HG02798 (cell line): ENCODE measurements at regions not wholly inside any gene's neighbourhood (a gene's known extent, or its start where the extent isn't known, plus 50 kb on each side); places are given as distances from the start of the nearest gene placed in this dataset.
"Not testable (repeated sequence)": the region's sequence is repeated elsewhere in the genome, so short reads cannot be mapped to it uniquely, and the experiment has no call there.

Experiments used
- ATAC-seq: cut with Tn5 transposase; IDR thresholded peaks from one replicate; pipeline ENCODE4 v1.9.1; 2021; ENCODE audit warnings: mild to moderate bottlenecking; ENCODE audit not compliant: unreplicated experiment, poor library complexity

DNA sequence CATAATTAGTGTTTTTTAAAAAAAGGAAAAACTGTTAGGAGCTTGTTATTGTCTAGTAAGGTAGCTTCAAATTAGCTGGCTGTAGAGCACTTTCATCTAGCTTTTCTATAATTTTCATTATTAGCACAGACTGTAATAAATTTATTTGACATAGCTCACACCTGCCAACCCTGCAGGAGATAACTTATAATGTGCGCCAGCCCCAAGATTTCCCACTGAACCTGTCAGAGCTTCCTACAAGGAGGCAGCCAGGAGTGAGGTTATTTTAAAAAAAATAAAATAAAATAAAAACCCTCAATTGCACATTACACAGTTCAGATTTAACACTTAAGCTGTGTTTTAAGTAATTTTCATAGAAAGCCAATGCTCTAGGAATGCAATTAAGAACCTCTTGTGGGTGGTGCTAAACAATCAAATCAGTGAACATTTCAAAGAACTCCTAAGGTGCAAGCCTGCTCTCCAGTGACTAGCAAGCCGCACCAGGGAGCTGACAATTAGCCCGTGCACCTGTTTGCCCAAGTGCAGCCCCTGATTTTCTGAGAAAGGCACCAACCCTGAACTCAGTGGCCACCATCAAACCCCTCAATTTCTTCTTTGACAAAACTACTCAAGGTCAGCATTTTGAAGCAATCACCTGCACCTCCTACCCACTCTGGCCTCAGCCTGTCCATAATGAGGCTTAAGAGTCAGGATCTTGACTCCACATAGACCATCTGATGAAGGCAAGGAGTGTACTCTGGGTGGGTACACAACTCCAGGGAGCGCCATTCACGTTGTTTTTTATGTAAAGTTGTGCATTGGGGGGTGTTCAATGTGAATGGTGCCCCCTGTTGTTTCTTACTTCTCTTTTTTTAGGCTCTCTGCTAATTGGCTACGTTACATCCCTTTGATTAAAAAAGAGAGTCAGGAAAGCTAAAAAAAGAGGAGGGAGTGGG is 385.3 kb upstream of the WWC1 start:
- no peak for ATAC-seq

DNA sequence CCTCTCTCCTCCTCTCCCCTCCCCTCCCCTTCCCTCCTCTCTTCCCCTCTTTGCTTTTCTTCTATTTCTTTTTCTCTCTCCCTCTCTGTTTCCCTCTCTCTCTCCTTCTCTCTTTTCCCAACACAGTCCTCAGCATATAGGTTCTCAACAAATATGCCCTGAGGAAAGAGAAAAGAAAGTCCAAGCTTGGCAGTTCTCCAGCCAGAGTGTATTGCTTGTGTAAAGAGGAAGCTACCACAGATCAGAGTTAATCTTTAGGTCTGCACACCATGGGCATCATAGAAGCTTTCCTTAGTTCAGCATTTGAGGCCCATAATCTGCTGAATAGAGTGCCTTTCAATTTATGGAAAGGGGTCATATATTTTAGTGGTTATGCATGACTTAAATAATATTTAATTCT is 382.8 kb upstream of the WWC1 start:
- no peak for ATAC-seq

DNA sequence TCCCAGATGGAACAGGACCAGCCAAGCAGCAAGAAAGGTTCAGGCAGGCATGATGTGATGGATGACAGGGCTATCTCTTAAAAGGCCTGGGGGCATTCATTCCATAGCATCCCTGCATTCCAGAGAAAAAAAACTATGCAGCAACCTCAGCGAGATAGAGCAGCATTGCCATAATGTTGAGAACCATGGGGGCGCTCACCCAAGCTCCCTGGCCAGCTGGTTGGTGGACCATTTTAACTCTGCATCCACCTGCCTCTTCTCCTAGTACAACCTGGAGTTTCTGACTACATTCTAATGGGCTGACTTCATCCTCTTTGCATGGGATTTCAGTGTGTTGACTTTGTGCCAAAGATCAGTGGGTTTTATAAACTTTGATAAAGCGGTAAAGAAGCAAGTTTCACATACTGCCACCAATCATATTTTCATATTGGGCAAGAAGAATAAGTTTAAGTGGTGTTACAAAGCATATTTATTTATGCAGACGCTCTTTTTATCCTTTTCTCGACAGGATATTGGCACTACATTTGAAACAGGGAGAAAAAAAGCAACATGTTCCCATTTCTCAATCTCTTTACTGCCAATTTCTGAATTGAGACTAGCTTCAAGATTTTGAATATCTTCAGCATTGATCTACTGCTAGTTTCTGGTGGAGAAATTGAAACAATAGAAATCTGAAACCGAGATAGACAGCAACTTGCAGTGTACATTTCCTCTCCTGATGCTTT is 378.3 kb upstream of the WWC1 start:
- no peak for ATAC-seq

DNA sequence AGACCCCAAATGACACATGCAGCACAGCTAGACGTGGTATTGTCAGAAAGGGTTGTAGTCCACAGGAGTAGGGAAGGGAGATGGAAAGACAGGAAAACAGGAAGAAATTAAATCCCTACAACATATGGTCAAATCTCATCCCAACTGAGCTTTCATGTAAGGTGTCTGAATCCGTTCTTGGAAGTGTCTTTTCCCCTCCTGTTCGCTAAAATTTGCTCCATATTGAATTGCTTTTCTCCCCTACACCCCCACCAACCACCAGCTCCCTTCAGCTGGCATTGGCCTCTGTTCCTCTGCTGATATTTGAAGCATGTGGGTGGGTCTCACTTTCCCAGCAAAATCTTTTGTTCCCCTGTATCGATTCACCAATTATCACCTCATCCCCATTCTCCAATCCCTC is 376.2 kb upstream of the WWC1 start:
- no peak for ATAC-seq

DNA sequence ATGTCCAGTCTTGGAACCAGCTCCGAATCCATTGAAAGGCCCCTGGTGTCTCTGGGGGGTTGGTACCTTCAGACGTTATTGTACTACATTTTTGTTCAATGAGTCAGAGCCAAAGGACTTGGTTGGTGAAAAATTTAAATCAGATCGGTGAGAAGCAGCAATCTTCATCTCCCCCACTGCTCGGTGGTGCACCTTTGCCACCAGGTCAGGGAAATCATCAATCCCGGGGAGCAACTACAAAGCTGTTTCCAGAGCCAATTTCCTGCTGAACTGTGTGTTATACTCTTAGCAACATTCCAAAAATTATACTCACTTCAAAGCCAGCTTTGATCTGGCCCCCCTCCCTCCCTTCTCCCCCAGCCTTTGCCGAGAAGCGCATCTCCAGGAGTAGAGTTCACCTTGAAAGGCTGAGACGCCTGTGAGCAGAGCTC is 375.2 kb upstream of the WWC1 start:
- no peak for ATAC-seq

DNA sequence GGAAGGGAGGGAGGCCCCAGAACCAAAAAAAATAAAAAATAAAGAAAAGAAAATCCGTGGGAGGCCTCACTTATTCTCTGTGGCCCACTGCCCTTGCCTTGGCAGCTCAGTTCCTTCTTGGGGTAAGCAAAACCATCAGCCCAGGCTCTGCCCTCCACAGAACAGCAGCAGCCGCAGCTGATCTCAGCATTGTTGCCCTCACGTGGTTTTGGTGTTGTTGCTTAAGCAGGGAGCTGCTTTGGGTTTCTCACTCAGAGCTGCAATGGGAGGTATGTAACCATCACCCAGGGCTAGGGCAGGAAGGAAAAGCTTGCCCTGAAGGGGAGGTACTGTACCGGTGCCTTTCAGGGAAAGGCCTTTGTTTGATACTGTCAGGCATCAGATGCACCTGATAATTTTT is 374.7 kb upstream of the WWC1 start:
- no peak for ATAC-seq

DNA sequence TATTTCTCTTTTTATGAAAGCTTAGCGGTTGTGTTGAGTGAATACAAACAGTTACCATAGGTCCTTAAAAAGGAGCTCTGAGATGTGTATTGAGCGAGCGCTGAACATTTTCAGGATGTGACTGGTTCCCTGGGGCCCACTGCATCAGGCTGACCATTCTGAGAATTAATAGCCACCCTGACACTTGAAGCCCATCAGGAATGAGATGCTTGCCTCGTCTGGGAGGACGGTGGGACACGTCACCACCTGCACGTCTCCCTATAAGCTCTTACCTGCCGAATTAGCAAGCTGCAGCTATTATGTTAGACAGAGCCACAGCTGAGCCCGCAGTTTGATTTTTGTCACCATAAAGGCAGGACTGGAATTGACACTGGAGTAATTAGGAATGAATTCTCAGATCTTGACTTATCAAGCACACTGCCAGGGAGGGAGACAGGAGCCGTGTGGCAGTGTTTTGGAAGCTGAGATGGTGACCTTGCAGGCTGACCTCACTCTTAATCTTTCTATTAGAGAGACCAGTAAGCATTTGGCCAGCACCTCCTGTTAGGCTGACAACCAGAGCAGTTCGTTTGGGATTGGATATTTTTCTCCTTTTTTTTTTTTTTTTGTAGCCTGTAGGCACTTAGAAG is 373.1 kb upstream of the WWC1 start:
- ATAC-seq = no peak

DNA sequence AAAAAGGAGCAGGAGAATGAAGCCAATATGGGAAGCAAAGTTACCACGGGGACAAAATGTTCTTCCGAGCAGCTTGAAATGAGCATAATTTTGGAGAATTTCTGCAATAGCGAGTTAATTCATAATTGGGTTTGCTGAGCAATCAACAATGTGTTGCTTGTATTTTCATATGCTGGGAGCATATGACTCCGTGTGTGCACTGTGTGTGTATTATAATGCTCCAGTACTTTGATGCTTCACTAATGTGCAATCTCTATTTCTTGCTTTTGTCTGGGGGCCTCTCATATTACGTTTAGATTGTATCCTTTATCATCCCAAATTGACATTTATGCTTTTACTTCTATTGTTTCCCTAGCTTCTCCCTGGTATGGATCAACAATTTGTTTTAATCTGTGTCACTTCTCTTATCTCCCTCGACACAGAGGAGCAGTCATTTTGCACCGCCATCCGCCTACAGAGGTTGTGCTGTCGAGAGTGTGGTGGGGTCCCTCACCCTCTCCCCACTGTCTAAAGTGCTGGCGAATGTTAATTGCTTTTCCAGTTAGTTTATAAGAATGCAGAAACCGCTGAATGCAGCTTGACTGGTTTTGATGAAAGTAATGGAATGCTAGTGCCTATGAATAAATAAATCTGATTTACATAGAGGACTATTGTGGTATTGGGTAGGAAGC is 372.5 kb upstream of the WWC1 start:
- no peak for ATAC-seq

DNA sequence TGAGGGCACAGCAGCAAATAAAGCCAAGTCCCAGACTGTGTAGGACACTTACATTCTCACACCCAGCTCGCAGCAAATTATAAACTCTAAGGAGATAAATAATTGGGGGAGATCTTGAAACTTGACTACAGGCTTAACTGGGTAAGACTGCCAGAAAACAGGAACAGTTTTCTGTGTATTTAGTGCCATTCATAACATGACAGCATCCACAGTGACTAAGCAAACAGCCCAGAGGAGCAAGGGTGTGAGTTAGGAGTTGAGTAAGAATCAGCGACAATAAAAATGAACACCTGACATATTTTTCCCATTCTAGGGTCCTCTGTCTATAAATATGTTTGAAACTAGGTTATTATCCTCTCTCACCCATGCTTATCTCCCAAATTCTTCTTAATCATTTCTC is 370.9 kb upstream of the WWC1 start:
- ATAC-seq = no peak

DNA sequence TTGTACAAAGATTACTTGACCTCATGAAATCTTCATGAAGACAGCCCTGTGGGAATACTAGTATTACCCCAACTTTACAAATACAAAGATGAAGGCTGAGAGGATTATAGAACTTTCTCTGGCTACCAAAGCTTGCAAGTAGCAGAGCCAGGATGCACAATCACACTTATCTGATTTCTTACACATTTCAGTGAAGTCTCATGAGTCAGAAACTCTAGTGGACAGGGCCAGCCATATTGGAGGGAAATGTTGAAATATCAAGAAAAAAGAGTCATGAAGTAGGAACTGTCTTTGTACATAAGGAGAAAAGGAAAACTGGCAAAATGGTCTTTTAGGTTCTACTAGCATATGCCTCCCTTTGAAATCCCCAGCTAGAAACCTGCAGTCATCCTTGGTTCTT is 369.6 kb upstream of the WWC1 start:
- ATAC-seq = no peak

DNA sequence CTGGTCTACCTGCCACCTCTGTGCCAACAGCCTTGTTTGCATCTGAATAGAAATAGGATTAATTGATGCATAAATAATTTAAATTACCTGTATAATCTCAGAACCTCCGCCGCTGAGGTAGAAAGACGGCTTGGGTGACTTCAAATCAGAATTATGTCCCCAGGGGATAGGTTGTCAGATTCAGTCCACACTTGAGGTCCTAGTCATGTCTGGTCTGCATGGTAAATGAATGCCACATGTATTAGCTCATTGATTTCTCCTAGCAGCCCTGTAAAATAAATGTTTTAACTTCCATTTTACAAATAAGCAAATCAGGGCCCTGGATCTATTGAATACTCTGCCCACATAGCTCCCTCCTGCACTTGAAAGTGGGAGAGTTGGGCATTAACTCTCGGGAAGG is 368.0 kb upstream of the WWC1 start:
- no peak for ATAC-seq

DNA sequence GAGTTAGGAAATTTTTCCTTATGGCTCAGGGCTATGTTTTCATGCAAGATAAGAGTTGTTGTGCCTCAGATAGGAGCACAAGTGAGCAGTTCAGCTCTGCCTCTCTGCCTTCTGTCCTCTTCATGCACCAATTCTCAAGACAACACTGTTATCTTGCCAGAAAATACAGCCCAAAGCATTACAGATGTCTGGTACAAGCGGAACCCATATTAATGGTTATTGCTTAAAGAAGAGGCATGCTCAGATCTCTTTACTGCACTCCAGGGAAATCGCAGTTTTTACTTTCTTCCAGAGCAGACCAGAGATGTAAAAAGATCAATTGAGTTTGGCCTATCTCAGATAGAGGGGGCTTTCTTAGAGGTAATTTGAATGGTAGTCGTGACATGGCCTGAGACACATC is 361.6 kb upstream of the WWC1 start:
- no peak for ATAC-seq

DNA sequence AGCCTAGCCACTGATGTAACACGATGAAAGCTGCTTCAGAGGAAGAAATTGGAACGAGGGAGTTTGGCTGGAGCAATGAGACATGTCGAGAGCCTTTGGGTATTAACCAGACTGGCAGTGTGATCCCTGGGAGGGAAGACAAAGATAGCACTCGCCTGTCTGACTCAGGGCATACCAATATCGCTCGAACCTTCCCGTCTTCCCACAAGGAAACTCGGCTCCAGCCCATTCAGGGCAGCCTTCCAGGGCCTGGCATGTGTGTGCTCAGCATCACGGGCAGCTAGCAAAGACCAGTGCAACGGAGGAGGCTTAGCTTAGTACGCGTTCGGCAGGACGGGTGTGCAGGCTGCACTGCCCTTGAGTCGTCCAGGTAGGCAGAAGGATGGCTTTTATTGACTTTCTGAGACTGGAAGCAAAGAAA is 356.9 kb upstream of the WWC1 start:
- ATAC-seq = no peak

DNA sequence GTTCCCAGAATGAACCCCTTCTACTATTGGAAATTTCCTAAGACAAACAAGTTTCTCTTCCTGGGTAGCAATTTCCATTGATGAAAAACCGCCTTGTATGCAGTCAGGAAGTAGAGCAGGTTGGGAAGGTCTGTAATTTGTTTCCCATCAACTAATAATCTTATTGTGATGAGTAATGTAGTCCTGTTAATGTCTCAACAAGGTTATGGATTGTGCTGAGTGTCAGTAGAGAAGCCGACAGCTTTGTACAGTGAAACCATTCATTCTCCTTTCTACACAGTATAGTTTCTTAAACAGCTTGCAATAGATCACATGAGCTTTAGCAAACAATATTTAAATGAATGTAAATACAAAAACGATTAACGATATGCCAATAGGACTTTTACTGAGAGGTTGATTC is 355.4 kb upstream of the WWC1 start:
- ATAC-seq = no peak

DNA sequence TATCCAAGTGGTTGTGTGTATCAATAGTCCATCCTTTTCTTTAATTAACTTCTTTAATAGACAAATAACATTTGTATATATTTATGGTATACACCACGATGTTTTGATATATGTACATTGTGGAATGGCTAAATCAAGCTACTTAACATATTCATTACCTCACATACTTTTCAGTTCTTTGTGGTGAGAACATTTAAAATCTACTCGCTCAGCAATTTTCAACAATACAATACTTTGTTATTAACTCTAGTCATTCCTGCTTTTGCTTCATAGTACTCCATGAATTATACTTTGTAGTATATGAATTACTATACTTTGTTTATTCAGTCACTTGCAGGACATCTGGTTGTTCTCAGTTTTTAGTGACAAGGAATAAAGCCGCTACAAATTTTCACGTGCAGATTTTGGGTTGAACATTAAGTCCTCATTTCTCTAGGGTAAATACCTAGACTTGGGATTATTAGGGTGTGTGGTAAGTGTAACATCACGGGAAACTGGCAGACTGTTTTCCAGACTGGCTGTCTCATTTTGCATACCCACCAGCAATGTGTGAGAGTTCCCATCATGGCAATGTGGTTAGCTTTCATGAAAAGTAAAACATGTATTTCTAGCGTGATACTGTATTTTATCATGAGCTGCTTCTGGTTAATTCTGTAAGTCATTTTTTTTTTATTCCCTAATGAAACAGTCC is 354.4 kb upstream of the WWC1 start:
- ATAC-seq = no peak

DNA sequence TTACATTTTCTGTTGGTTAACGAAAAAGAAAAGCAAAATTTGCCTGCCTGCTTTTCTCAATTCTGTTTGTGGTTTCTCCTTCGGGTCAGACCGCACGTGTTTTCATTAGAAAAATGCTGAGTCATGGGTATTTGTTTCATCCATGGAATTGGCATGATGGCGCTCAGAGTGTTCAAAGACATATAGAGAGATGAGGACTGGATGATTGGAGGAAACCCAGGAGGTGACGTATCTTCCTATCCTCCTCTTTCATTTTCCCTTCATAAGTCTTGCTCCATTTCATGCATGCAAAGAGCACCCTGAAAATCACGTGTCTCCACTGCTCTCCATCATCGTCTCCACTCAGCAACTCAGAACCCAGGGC is 353.8 kb upstream of the WWC1 start:
- no peak for ATAC-seq

DNA sequence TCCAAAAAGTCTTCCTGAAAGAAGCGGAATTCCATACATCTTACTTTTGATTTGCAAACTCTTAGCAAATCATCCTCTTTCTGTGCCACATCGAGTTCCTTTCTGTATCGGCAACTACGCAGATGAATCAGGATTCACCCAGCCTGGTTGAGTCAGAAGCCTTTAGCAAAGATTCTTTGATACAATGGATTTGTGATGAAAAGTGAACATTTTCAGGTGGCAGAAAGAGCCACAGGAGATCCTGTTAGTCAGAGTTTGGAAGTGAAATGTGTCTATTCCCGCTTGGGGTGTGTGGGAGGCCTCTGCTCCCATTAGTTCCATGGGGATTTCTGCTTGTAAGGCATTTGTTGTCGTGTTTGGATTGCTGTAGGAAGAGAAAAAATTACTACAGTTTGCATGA is 351.8 kb upstream of the WWC1 start:
- no peak for ATAC-seq

DNA sequence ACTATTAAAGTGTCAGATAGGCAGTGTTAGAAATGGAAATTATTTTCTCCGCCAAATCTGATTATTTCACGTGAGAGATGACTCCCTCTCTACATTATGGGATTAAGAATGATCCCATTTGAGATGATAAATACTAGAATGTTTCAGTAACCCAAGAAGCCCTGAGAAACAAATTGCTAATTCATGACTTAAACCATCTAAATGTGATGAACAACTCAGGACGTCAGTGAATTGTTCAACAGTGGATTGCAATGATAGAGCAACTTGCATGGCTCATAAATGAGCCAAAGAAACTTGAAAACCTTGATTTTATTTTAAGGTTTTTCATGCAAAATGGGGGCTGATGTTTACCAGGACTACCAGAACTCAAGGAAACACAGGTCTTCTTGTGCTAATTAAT is 350.5 kb upstream of the WWC1 start:
- no peak for ATAC-seq

DNA sequence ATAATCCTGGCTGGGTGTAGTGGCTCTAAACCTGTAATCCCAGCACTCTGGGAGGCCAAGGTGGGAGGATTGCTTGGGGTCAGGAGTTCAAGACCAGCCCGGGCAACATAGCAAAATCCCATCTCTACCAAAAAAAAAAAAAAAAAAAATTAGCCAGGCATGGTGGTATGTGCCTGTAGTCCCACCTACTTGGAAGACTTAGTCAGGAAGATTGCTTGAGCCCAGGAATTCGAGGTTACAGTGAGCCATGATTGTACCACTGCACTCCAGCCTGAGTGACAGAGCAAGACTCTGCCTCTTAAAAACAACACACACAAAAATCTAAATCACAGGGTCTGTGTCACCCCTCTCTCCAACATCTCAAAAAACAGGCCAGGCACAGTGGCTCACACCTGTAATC is 349.9 kb upstream of the WWC1 start:
- ATAC-seq = not testable (repeated sequence)

DNA sequence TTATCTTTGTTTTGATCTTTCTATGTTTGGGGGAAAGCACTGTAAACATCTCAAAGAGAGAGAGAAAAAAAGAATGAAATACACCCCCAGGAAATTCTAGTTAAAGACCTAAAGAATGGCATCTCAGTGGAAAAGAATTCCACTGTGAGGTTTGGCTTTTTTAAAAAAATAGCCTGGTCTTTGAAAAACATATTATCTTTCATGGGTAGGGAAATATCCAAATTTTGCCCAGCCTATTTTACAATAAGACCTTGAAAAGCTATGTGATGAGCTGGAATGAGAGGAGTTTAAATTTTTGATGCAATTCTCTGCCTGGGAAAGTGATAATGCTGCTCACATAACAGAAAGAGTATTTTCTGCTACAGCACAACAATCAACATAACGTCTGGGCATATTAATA is 348.1 kb upstream of the WWC1 start:
- ATAC-seq = no peak
